Adrenal gland (tissue), 9 donors: ENCODE measurements at regions not wholly inside any gene's neighbourhood (a gene's known extent, or its start where the extent isn't known, plus 50 kb on each side); places are given as distances from the start of the nearest gene placed in this dataset.

Source experiments
- DNase-seq, 7 donors: peaks; one replicate each; pipeline ENCODE4 v3.0.0-alpha.2; 2019 to 2020
- H3K27ac ChIP-seq, 5 donors: fragments of 200-600 bp; sonication (generic) in 4 of 5; 1 replicate in 3 of 5; 2 replicates in 2 of 5; pipeline versions ENCODE4 v1.5.1 to v1.8.0; 2016 to 2020; ENCODE audit warnings: mild to moderate bottlenecking in 1 of 5
- H3K27me3 ChIP-seq: fragments of 200-600 bp; 2 replicates; pipeline ENCODE4 v1.8.0; 2021
- H3K36me3 ChIP-seq, 2 donors: fragments of 200-600 bp; replicated peaks in 1 of 2; 1 replicate in 1 of 2; 2 replicates in 1 of 2; pipeline versions ENCODE4 v1.5.1 to v1.8.0; 2018 to 2022
- H3K4me1 ChIP-seq, 2 donors: fragments of 200-600 bp; replicated peaks in 1 of 2; 1 replicate in 1 of 2; 2 replicates in 1 of 2; pipeline versions ENCODE4 v1.5.1 to v1.8.0; 2018 to 2021
- H3K4me3 ChIP-seq, 4 donors: fragments of 200-600 bp; sonication (generic) in 3 of 4; one replicate each; pipeline ENCODE4 v1.5.1; 2016 to 2018
- H3K9me3 ChIP-seq, 3 donors: fragments of 200-600 bp; sonication (generic) in 1 of 3; replicated peaks in 1 of 3; 1 replicate in 2 of 3; 2 replicates in 1 of 3; pipeline versions ENCODE4 v1.5.1 to v1.8.0; 2016 to 2021
- CTCF ChIP-seq, 6 experiments: fragments of 450-650 bp in 4 of 6; fragments of 200-600 bp in 2 of 6; sonication (generic) in 1 of 6; IDR thresholded peaks; 1 replicate in 5 of 6; 2 replicates in 1 of 6; pipeline versions ENCODE4 v1.5.1 to v1.8.0; 2016 to 2021; ENCODE audit warnings: antibody characterized with exemption in 6 of 6, mild to moderate bottlenecking in 2 of 6, moderate library complexity in 1 of 6
- POLR2A ChIP-seq, 2 donors: fragments of 450-650 bp; IDR thresholded peaks; one replicate each; pipeline ENCODE4 v1.6.1; 2017; ENCODE audit warnings: antibody characterized with exemption in 2 of 2, mild to moderate bottlenecking in 2 of 2, moderate library complexity in 1 of 2
- WGBS, 4 donors: extraction: QIAGEN DNeasy Blood & Tissue Kit in 2 of 4; methylation state at CpG; one replicate each; pipeline versions ENCODE4 v1.1.5 to v1.1.7; 2013 to 2017; 5-methylcytosine and 5-hydroxymethylcytosine counted together
- intact Hi-C, 2 donors: fragments of 100-400 bp; cut with DNase I; formaldehyde crosslinking; loops; one replicate each; pipeline versions ENCODE4 v1.14.1 to v1.15.0; 2022 to 2023
- donor health status: healthy with polysubstance abuse.
- donor health status: Bipolar disorder and iron deficiency.
- donor health status: DM: yes; HTN: yes; CAD: no.
- donor health status: DM: no; HTN: no; CAD: no.
- donor health status: DM: no; HTN: no; CAD: no.

GRCh38 chr18:2134364-2134763 lies 436.9 kb downstream of the METTL4 start:
- no peak for TF ChIP-seq CTCF (IDR thresholded peaks at IDR 0.05)
- no peak for TF ChIP-seq POLR2A (IDR thresholded peaks at IDR 0.05)
- Histone ChIP-seq H3K4me3 (no peak overlapping the region), H3K27ac (no peak overlapping the region), H3K27me3 (no peaks in the 10 kb centered on the region), H3K9me3 (no peaks in the 10 kb centered on the region), H3K36me3 (no peaks in the 10 kb centered on the region), H3K4me1 (no peaks in the 10 kb centered on the region)
- no peak for DNase-seq
- intact Hi-C loops = no loop called here

- Histone ChIP-seq H3K36me3 (no peaks in the 10 kb centered on the region), H3K27ac (no peak overlapping the region), H3K27me3 (no peaks in the 10 kb centered on the region), H3K4me1 (no peaks in the 10 kb centered on the region), H3K9me3 (no peaks in the 10 kb centered on the region), H3K4me3 (no peak overlapping the region)
- intact Hi-C loops = no loop called here
- 70 to 77% (median 73%) methylated on average over 3 of the region's 3 CpGs for WGBS, 4 donors
- no peak for TF ChIP-seq CTCF (IDR thresholded peaks at IDR 0.05)
- TF ChIP-seq POLR2A (IDR thresholded peaks at IDR 0.05) = no peak
- no peak for DNase-seq
These were observed 436.0 kb downstream of the METTL4 start for GRCh38 chr18:2135309-2135708.

- H3K9me3 ChIP-seq = no peaks in the 10 kb centered on the region
- 71 to 81% (median 76%) methylated on average over 3 of the region's 3 CpGs for WGBS, 4 donors
- H3K36me3 ChIP-seq = no peaks in the 10 kb centered on the region
- TF ChIP-seq POLR2A (IDR thresholded peaks at IDR 0.05) = no peak
- no peaks in the 10 kb centered on the region for H3K4me1 ChIP-seq
- intact Hi-C loops = no loop called here
- H3K27ac ChIP-seq = no peak overlapping the region
- no peaks in the 10 kb centered on the region for H3K27me3 ChIP-seq
- no peak for DNase-seq
- H3K4me3 ChIP-seq = no peak overlapping the region
These were observed 432.8 kb downstream of the METTL4 start for GRCh38 chr18:2138552-2138951.

GRCh38 chr18:2139691-2140090 lies 431.6 kb downstream of the METTL4 start:
- Histone ChIP-seq H3K9me3 (no peaks in the 10 kb centered on the region), H3K4me1 (no peaks in the 10 kb centered on the region), H3K4me3 (no peak overlapping the region), H3K27ac (no peak overlapping the region), H3K36me3 (no peaks in the 10 kb centered on the region), H3K27me3 (no peaks in the 10 kb centered on the region)
- WGBS, 4 donors = 80 to 92% (median 87%) methylated on average over 4 of the region's 4 CpGs
- intact Hi-C loops = no loop called here
- no peak for DNase-seq
- no peak for TF ChIP-seq CTCF (IDR thresholded peaks at IDR 0.05)
- TF ChIP-seq POLR2A (IDR thresholded peaks at IDR 0.05) = no peak

GRCh38 chr18:2143636-2144035 lies 427.7 kb downstream of the METTL4 start:
- Histone ChIP-seq H3K9me3 (no peaks in the 10 kb centered on the region), H3K4me1 (no peaks in the 10 kb centered on the region), H3K27me3 (no peaks in the 10 kb centered on the region), H3K27ac (no peak overlapping the region), H3K4me3 (no peak overlapping the region), H3K36me3 (no peaks in the 10 kb centered on the region)
- no peak for TF ChIP-seq POLR2A (IDR thresholded peaks at IDR 0.05)
- no peak for TF ChIP-seq CTCF (IDR thresholded peaks at IDR 0.05)
- WGBS, 4 donors = 39 to 67% (median 50%) methylated on average over 1 of the region's 1 CpG
- DNase-seq = no peak
- intact Hi-C loops = no loop called here
